SK-N-SH (cell line): ENCODE measurements at regions not wholly inside any gene's neighbourhood (a gene's known extent, or its start where the extent isn't known, plus 50 kb on each side); places are given as distances from the start of the nearest gene placed in this dataset.

ENCODE experiments used
- ELF1 ChIP-seq: IDR thresholded peaks from 2 replicates; pipeline ENCODE4 v1.4.0; 2012
- EP300 ChIP-seq, 2 experiments: IDR thresholded peaks; 2 replicates each; pipeline versions ENCODE4 v1.4.0 to v1.6.1; 2012; ENCODE audit warnings: borderline replicate concordance in 1 of 2, low read depth in 1 of 2, low read length in 1 of 2
- EZH2phosphoT487 ChIP-seq: fragments of 200-600 bp; sonication (generic); IDR thresholded peaks from 2 replicates; pipeline ENCODE4 v1.6.1; 2017; ENCODE audit warnings: low read depth, mixed run types, mild to moderate bottlenecking, antibody characterized with exemption, moderate library complexity, borderline replicate concordance
- TF ChIP-seq, protein P1 (sequence below): IDR thresholded peaks from 2 replicates; pipeline ENCODE4 v1.6.1; 2012; ENCODE audit warnings: mild to moderate bottlenecking, low read depth, low read length, moderate library complexity
- TF ChIP-seq, protein P2 (sequence below): IDR thresholded peaks from 2 replicates; pipeline ENCODE4; 2012
- TF ChIP-seq, protein P3 (sequence below): fragments of 200-600 bp; sonication (generic); IDR thresholded peaks from 2 replicates; pipeline ENCODE4 v1.6.1; 2017; ENCODE audit warnings: antibody characterized with exemption, mild to moderate bottlenecking, moderate library complexity

DNA sequence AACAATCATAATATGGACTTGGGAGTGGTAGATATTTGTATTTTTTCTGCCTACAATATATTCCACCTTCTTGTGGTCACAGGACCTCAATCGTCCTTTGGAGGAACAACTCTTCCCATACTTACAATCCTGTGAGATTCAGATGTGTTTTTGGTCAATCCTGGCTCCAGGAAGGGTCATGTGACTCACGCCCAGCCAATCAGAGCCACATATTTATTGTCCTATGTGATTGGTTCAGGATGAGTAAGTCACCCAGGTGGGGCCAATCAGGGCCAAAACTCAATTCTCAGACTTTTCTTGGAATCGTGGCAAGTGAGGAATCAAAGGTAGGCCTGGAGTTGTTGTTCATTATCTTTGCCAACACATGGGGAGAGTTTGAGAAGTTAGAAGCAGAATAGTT, 264.9 kb downstream of the SUDS3 start:
- TF ChIP-seq EZH2phosphoT487 (no peak), EP300 (IDR thresholded peaks at IDR 0.05; ENCODE audit: borderline replicate concordance in 1 of 2, low read depth in 1 of 2, low read length in 1 of 2) (no peak), ELF1 (no peak)
- TF ChIP-seq, protein P1, sequence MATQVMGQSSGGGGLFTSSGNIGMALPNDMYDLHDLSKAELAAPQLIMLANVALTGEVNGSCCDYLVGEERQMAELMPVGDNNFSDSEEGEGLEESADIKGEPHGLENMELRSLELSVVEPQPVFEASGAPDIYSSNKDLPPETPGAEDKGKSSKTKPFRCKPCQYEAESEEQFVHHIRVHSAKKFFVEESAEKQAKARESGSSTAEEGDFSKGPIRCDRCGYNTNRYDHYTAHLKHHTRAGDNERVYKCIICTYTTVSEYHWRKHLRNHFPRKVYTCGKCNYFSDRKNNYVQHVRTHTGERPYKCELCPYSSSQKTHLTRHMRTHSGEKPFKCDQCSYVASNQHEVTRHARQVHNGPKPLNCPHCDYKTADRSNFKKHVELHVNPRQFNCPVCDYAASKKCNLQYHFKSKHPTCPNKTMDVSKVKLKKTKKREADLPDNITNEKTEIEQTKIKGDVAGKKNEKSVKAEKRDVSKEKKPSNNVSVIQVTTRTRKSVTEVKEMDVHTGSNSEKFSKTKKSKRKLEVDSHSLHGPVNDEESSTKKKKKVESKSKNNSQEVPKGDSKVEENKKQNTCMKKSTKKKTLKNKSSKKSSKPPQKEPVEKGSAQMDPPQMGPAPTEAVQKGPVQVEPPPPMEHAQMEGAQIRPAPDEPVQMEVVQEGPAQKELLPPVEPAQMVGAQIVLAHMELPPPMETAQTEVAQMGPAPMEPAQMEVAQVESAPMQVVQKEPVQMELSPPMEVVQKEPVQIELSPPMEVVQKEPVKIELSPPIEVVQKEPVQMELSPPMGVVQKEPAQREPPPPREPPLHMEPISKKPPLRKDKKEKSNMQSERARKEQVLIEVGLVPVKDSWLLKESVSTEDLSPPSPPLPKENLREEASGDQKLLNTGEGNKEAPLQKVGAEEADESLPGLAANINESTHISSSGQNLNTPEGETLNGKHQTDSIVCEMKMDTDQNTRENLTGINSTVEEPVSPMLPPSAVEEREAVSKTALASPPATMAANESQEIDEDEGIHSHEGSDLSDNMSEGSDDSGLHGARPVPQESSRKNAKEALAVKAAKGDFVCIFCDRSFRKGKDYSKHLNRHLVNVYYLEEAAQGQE: no peak
- TF ChIP-seq, protein P2, sequence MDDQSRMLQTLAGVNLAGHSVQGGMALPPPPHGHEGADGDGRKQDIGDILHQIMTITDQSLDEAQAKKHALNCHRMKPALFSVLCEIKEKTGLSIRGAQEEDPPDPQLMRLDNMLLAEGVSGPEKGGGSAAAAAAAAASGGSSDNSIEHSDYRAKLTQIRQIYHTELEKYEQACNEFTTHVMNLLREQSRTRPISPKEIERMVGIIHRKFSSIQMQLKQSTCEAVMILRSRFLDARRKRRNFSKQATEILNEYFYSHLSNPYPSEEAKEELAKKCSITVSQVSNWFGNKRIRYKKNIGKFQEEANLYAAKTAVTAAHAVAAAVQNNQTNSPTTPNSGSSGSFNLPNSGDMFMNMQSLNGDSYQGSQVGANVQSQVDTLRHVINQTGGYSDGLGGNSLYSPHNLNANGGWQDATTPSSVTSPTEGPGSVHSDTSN: no peak
- TF ChIP-seq, protein P3, sequence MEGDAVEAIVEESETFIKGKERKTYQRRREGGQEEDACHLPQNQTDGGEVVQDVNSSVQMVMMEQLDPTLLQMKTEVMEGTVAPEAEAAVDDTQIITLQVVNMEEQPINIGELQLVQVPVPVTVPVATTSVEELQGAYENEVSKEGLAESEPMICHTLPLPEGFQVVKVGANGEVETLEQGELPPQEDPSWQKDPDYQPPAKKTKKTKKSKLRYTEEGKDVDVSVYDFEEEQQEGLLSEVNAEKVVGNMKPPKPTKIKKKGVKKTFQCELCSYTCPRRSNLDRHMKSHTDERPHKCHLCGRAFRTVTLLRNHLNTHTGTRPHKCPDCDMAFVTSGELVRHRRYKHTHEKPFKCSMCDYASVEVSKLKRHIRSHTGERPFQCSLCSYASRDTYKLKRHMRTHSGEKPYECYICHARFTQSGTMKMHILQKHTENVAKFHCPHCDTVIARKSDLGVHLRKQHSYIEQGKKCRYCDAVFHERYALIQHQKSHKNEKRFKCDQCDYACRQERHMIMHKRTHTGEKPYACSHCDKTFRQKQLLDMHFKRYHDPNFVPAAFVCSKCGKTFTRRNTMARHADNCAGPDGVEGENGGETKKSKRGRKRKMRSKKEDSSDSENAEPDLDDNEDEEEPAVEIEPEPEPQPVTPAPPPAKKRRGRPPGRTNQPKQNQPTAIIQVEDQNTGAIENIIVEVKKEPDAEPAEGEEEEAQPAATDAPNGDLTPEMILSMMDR: no peak
